GM21528 (cell line): ENCODE measurements at regions not wholly inside any gene's neighbourhood (a gene's known extent, or its start where the extent isn't known, plus 50 kb on each side); places are given as distances from the start of the nearest gene placed in this dataset.
A peak's percentile ranks its signal among the peaks of the same experiment; 100 is the strongest.

Source experiments
- ATAC-seq: cut with Tn5 transposase; IDR thresholded peaks from one replicate; pipeline ENCODE4 v1.9.1; 2021; ENCODE audit warnings: mild to moderate bottlenecking, moderate library complexity; ENCODE audit not compliant: unreplicated experiment, low FRiP score

- no peak for ATAC-seq
These were observed 53.7 kb upstream of the TRAK1 start for GRCh38 chr3:42037318-42037945.

GRCh38 chr3:42036483-42036823 lies 54.7 kb upstream of the TRAK1 start:
- ATAC-seq, result no peak

GRCh38 chr3:42035816-42036482 lies 55.2 kb upstream of the TRAK1 start:
- no peak for ATAC-seq

- ATAC-seq, result no peak
These were observed 56.1 kb upstream of the TRAK1 start for GRCh38 chr3:42035007-42035406.

GRCh38 chr3:42033741-42034140 lies 57.4 kb upstream of the TRAK1 start:
- no peak for ATAC-seq

GRCh38 chr3:42032693-42033349 lies 58.3 kb upstream of the TRAK1 start:
- ATAC-seq, result no peak

GRCh38 chr3:42031808-42032480 lies 59.2 kb upstream of the TRAK1 start:
- no peak for ATAC-seq

- no peak for ATAC-seq
These were observed 62.7 kb upstream of the TRAK1 start for GRCh38 chr3:42028474-42028873.

- ATAC-seq, result no peak
These were observed 63.6 kb upstream of the TRAK1 start for GRCh38 chr3:42027571-42027970.

- ATAC-seq, result peak; percentile 46
These were observed 63.7 kb upstream of the ULK4 start for GRCh38 chr3:42025370-42026138.

- no peak for ATAC-seq
These were observed 62.9 kb upstream of the ULK4 start for GRCh38 chr3:42024591-42025351.

- ATAC-seq, result no peak
These were observed 61.5 kb upstream of the ULK4 start for GRCh38 chr3:42023380-42023779.

- no peak for ATAC-seq
These were observed 60.5 kb upstream of the ULK4 start for GRCh38 chr3:42022355-42022754.

- no peak for ATAC-seq
These were observed 58.9 kb upstream of the ULK4 start for GRCh38 chr3:42020684-42021307.

GRCh38 chr3:42019953-42020260 lies 58.0 kb upstream of the ULK4 start:
- ATAC-seq, result no peak

- no peak for ATAC-seq
These were observed 57.4 kb upstream of the ULK4 start for GRCh38 chr3:42019144-42019952.

- ATAC-seq, result no peak
These were observed 53.1 kb upstream of the ULK4 start for GRCh38 chr3:42014921-42015533.

- no peak for ATAC-seq
These were observed 52.6 kb upstream of the ULK4 start for GRCh38 chr3:42014458-42014920.
